CD4-positive, alpha-beta T cell treated with Interleukin-15 for 1 hour (primary cell): ENCODE measurements at regions not wholly inside any gene's neighbourhood (a gene's known extent, or its start where the extent isn't known, plus 50 kb on each side); places are given as distances from the start of the nearest gene placed in this dataset.

ENCODE experiments used
- DNase-seq: peaks from one replicate; pipeline ENCODE4 v3.0.0-alpha.2; 2020

GRCh38 chr3:107428051-107428858 lies 51.0 kb downstream of the CCDC54 start:
- no peak for DNase-seq

GRCh38 chr3:107429320-107430181 lies 52.3 kb downstream of the CCDC54 start:
- DNase-seq: peak; percentile 61

GRCh38 chr3:107430214-107430995 lies 53.2 kb downstream of the CCDC54 start:
- no peak for DNase-seq

GRCh38 chr3:107430996-107431245 lies 53.7 kb downstream of the CCDC54 start:
- peak; percentile 17 for DNase-seq

GRCh38 chr3:107431246-107432012 lies 54.2 kb downstream of the CCDC54 start:
- DNase-seq: peak; percentile 26

- DNase-seq: no peak
These were observed 54.8 kb downstream of the CCDC54 start for GRCh38 chr3:107432013-107432515.

GRCh38 chr3:107432646-107433045 lies 55.4 kb downstream of the CCDC54 start:
- DNase-seq: no peak

- DNase-seq: no peak
These were observed 58.8 kb downstream of the CCDC54 start for GRCh38 chr3:107436029-107436428.

- DNase-seq: no peak
These were observed 61.4 kb downstream of the CCDC54 start for GRCh38 chr3:107438671-107439070.

GRCh38 chr3:107441617-107442016 lies 64.4 kb downstream of the CCDC54 start:
- DNase-seq: no peak

GRCh38 chr3:107443461-107443860 lies 66.2 kb downstream of the CCDC54 start:
- no peak for DNase-seq

- no peak for DNase-seq
These were observed 69.5 kb downstream of the CCDC54 start for GRCh38 chr3:107446706-107447105.

- no peak for DNase-seq
These were observed 72.4 kb upstream of the BBX start for GRCh38 chr3:107450254-107450893.

GRCh38 chr3:107452436-107452835 lies 70.3 kb upstream of the BBX start:
- DNase-seq: no peak

- no peak for DNase-seq
These were observed 69.3 kb upstream of the BBX start for GRCh38 chr3:107453504-107453903.

GRCh38 chr3:107455621-107456020 lies 67.1 kb upstream of the BBX start:
- DNase-seq: no peak

GRCh38 chr3:107456501-107456900 lies 66.3 kb upstream of the BBX start:
- no peak for DNase-seq

GRCh38 chr3:107458871-107459270 lies 63.9 kb upstream of the BBX start:
- no peak for DNase-seq

GRCh38 chr3:107461721-107462120 lies 61.0 kb upstream of the BBX start:
- no peak for DNase-seq

GRCh38 chr3:107464037-107464436 lies 58.7 kb upstream of the BBX start:
- DNase-seq: no peak

GRCh38 chr3:107465064-107465631 lies 57.6 kb upstream of the BBX start:
- no peak for DNase-seq

GRCh38 chr3:107468782-107469181 lies 54.0 kb upstream of the BBX start:
- no peak for DNase-seq
